ENCODE measurements at regions not wholly inside any gene's neighbourhood (a gene's known extent, or its start where the extent isn't known, plus 50 kb on each side); places are given as distances from the start of the nearest gene placed in this dataset.

DNA sequence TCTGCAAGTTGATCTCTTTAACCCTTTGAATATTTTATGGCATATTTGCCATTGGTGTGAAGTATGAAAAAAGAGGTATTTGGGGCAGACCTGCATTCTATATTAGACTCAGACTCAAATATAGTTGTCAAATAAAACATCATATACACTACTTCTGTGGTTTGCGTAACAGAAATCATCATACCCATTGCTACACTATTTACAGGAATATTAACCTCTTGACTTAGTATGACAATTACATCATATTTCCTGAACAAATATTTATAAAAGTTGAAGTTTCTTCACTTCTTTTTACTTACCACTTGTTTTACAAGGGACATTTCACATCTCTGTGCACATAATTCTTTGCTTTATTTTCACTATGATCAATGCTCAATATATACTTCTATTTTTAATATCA is 206.0 kb downstream of the HAO1 start:
- no peak for TF ChIP-seq SUZ12 (IDR thresholded peaks at IDR 0.05)
- ChIA-PET POLR2A (no interaction called here), CTCF (no interaction called here)
- DNase-seq (ENCODE audit: extremely low spot score) = no peak

DNA sequence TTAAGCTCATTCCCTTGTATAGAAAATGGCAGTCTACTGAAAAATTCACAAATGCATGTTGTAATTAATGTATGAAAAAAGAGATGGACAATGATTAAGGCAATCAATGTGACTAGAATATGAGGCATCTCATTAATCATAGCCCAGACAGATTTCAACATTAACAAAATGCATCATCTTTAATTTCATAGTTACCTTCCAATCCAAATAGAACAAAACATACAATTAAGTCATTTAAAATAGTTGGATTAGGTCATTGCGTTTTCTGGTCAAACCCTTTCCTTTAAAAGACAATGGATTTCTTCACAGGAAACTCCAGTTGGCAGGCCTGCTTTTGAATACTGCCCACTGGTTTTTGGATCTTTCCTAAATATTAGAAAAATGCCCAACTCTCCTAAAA is 203.9 kb downstream of the HAO1 start:
- CTCF ChIA-PET = no interaction called here
- TF ChIP-seq CTBP1 (IDR thresholded peaks at IDR 0.05; ENCODE audit: borderline replicate concordance) (no peak), FOXM1 (IDR thresholded peaks at IDR 0.05; ENCODE audit: borderline replicate concordance) (no peak), NFRKB (IDR thresholded peaks at IDR 0.05) (no peak), FOXK2 (IDR thresholded peaks at IDR 0.05) (no peak), TARDBP (IDR thresholded peaks at IDR 0.05) (no peak), BHLHE40 (IDR thresholded peaks at IDR 0.05; ENCODE audit: borderline replicate concordance) (no peak)
- DNase-seq (ENCODE audit: extremely low spot score) = no peak

DNA sequence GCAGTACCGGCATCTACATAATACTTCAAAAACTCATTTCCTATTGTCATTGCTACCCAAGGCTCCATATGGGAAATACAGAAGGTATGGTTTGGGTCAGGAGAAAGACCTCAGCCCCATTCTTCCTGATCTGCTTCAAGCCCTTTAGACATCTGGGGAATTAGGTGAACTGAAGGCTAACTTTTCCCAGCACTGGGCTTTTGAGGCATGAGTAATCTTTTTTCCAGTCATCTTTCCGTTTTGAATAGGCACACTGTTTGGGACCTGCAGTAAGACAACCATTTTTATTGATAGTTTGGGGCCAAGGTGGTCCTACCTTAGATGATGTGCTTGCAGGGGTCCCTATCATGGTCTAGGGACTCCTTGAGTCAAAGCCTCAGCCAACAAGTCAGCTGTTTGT is 198.4 kb downstream of the HAO1 start:
- TF ChIP-seq FOXM1 (IDR thresholded peaks at IDR 0.05; ENCODE audit: borderline replicate concordance) (no peak), SUZ12 (IDR thresholded peaks at IDR 0.05) (no peak), NFRKB (IDR thresholded peaks at IDR 0.05) (no peak), BHLHE40 (IDR thresholded peaks at IDR 0.05; ENCODE audit: borderline replicate concordance) (no peak), CTBP1 (IDR thresholded peaks at IDR 0.05; ENCODE audit: borderline replicate concordance) (no peak), L3MBTL2 (conservative IDR thresholded peaks at IDR 0.05) (no peak), FOXA1 (IDR thresholded peaks at IDR 0.05) (no peak), HDGF (IDR thresholded peaks at IDR 0.05; ENCODE audit: borderline replicate concordance) (no peak), LEF1 (IDR thresholded peaks at IDR 0.05; ENCODE audit: borderline replicate concordance) (no peak), FOXK2 (IDR thresholded peaks at IDR 0.05) (no peak), ELF4 (IDR thresholded peaks at IDR 0.05) (no peak), ZNF384 (IDR thresholded peaks at IDR 0.05) (no peak)
- DNase-seq (ENCODE audit: extremely low spot score) = no peak
- ChIA-PET POLR2A (no interaction called here), CTCF (no interaction called here)

More for the DNA sequence above, 203.9 kb downstream of the HAO1 start:
- POLR2A ChIA-PET = no interaction called here

DNA sequence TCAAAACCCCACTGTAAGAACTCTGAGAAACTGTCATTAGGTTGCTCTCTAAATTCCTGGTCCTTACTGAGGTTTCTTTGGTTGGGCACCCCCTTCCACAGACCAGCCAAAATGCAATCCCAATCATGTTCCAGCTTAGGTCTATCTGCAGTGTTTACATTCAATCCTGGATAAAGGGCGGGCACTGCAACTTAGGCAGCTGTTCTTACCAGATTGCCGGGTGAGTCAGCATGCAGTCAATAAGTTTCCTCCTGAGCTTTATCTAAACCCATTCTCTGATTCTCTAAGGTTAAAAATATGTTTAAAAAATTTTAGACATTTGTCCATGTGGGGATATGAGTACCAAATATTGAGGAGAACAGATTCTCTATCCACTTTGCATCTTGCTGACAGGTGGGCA is 197.8 kb downstream of the HAO1 start:
- ChIA-PET POLR2A (no interaction called here), CTCF (no interaction called here)
- no peak for TF ChIP-seq LEF1 (IDR thresholded peaks at IDR 0.05; ENCODE audit: borderline replicate concordance)
- no peak for TF ChIP-seq SP1 (IDR thresholded peaks at IDR 0.05)
- no peak for TF ChIP-seq FOXA1 (IDR thresholded peaks at IDR 0.05)
- no peak for TF ChIP-seq L3MBTL2 (conservative IDR thresholded peaks at IDR 0.05)
- TF ChIP-seq BHLHE40 (IDR thresholded peaks at IDR 0.05; ENCODE audit: borderline replicate concordance) = no peak
- TF ChIP-seq ELF4 (IDR thresholded peaks at IDR 0.05) = no peak
- no peak for TF ChIP-seq TARDBP (IDR thresholded peaks at IDR 0.05)
- TF ChIP-seq FOXK2 (IDR thresholded peaks at IDR 0.05) = no peak
- no peak for TF ChIP-seq ZNF384 (IDR thresholded peaks at IDR 0.05)
- TF ChIP-seq ARNT (IDR thresholded peaks at IDR 0.05) = no peak
- no peak for TF ChIP-seq HDGF (IDR thresholded peaks at IDR 0.05; ENCODE audit: borderline replicate concordance)
- no peak for DNase-seq (ENCODE audit: extremely low spot score)

GRCh38 chr20:7744411-7744810 is 195.8 kb downstream of the HAO1 start:
- TF ChIP-seq SUZ12 (IDR thresholded peaks at IDR 0.05) (no peak), L3MBTL2 (conservative IDR thresholded peaks at IDR 0.05) (no peak), FOXA1 (IDR thresholded peaks at IDR 0.05) (no peak), CTBP1 (IDR thresholded peaks at IDR 0.05; ENCODE audit: borderline replicate concordance) (no peak), TARDBP (IDR thresholded peaks at IDR 0.05) (no peak), BHLHE40 (IDR thresholded peaks at IDR 0.05; ENCODE audit: borderline replicate concordance) (no peak), NFRKB (IDR thresholded peaks at IDR 0.05) (no peak), FOXM1 (IDR thresholded peaks at IDR 0.05; ENCODE audit: borderline replicate concordance) (no peak)
- TF ChIP-seq, protein P1, sequence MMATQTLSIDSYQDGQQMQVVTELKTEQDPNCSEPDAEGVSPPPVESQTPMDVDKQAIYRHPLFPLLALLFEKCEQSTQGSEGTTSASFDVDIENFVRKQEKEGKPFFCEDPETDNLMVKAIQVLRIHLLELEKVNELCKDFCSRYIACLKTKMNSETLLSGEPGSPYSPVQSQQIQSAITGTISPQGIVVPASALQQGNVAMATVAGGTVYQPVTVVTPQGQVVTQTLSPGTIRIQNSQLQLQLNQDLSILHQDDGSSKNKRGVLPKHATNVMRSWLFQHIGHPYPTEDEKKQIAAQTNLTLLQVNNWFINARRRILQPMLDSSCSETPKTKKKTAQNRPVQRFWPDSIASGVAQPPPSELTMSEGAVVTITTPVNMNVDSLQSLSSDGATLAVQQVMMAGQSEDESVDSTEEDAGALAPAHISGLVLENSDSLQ (IDR thresholded peaks at IDR 0.05) = no peak
- no peak for DNase-seq (ENCODE audit: extremely low spot score)
- ChIA-PET CTCF (no interaction called here), POLR2A (no interaction called here)

DNA sequence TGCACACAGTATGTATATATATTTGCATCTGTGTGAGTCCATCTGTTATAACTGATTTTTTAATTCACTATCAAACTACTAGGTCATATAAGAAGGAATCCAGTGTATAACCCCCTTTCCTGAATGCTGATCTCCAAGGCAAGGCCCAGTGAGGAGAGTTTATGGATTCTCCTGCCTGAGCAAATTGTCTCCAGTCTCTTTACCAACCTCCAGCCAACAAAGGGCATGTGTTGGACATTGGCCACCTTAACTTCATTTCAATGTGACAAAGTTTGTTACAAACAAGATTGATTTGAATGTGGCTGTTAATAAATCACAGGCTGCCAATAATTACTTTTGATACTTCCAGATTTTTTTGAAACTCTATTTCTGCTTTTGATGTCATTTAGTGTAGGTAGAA is 191.6 kb downstream of the HAO1 start:
- ChIA-PET POLR2A (no interaction called here), CTCF (no interaction called here)
- DNase-seq (ENCODE audit: extremely low spot score) = no peak
- TF ChIP-seq, protein P1 (IDR thresholded peaks at IDR 0.05) = no peak
- TF ChIP-seq FOXM1 (IDR thresholded peaks at IDR 0.05; ENCODE audit: borderline replicate concordance) = no peak
- TF ChIP-seq L3MBTL2 (conservative IDR thresholded peaks at IDR 0.05) = no peak
- TF ChIP-seq HDGF (IDR thresholded peaks at IDR 0.05; ENCODE audit: borderline replicate concordance) = no peak
- no peak for TF ChIP-seq SP1 (IDR thresholded peaks at IDR 0.05)
- TF ChIP-seq CTBP1 (IDR thresholded peaks at IDR 0.05; ENCODE audit: borderline replicate concordance) = no peak
- TF ChIP-seq ZNF384 (IDR thresholded peaks at IDR 0.05) = no peak
- no peak for TF ChIP-seq TARDBP (IDR thresholded peaks at IDR 0.05)
- TF ChIP-seq LEF1 (IDR thresholded peaks at IDR 0.05; ENCODE audit: borderline replicate concordance) = no peak
- no peak for TF ChIP-seq ARNT (IDR thresholded peaks at IDR 0.05)
- no peak for TF ChIP-seq NFRKB (IDR thresholded peaks at IDR 0.05)

- TF ChIP-seq ELF4 (IDR thresholded peaks at IDR 0.05) (no peak), SP1 (IDR thresholded peaks at IDR 0.05) (no peak), FOXA1 (IDR thresholded peaks at IDR 0.05) (no peak), FOXM1 (IDR thresholded peaks at IDR 0.05; ENCODE audit: borderline replicate concordance) (no peak)
- no peak for DNase-seq (ENCODE audit: extremely low spot score)
- ChIA-PET CTCF (no interaction called here), POLR2A (no interaction called here)
These were observed 186.2 kb downstream of the HAO1 start for GRCh38 chr20:7754102-7754501.

- POLR2A ChIA-PET = no interaction called here
These were observed 181.9 kb downstream of the HAO1 start for GRCh38 chr20:7758406-7758805.

More at GRCh38 chr20:7758406-7758805, 181.9 kb downstream of the HAO1 start:
- no peak for DNase-seq (ENCODE audit: extremely low spot score)
- CTCF ChIA-PET = no interaction called here
- no peak for TF ChIP-seq HDGF (IDR thresholded peaks at IDR 0.05; ENCODE audit: borderline replicate concordance)
- TF ChIP-seq TARDBP (IDR thresholded peaks at IDR 0.05) = no peak
- no peak for TF ChIP-seq FOXK2 (IDR thresholded peaks at IDR 0.05)
- no peak for TF ChIP-seq LEF1 (IDR thresholded peaks at IDR 0.05; ENCODE audit: borderline replicate concordance)
- TF ChIP-seq, protein P1 (IDR thresholded peaks at IDR 0.05) = no peak
- no peak for TF ChIP-seq ELF4 (IDR thresholded peaks at IDR 0.05)
- no peak for TF ChIP-seq CTBP1 (IDR thresholded peaks at IDR 0.05; ENCODE audit: borderline replicate concordance)
- TF ChIP-seq ZNF384 (IDR thresholded peaks at IDR 0.05) = no peak
- TF ChIP-seq SP1 (IDR thresholded peaks at IDR 0.05) = no peak
- TF ChIP-seq L3MBTL2 (conservative IDR thresholded peaks at IDR 0.05) = no peak
- TF ChIP-seq BHLHE40 (IDR thresholded peaks at IDR 0.05; ENCODE audit: borderline replicate concordance) = no peak
- TF ChIP-seq ARNT (IDR thresholded peaks at IDR 0.05) = no peak
